SH-SY5Y (cell line): ENCODE measurements at regions not wholly inside any gene's neighbourhood (a gene's known extent, or its start where the extent isn't known, plus 50 kb on each side); places are given as distances from the start of the nearest gene placed in this dataset.

Source experiments
- GATA2 ChIP-seq: IDR thresholded peaks from 2 replicates; pipeline ENCODE4 v1.6.1; 2011; ENCODE audit warnings: mild to moderate bottlenecking, low read depth, low read length
- GATA3 ChIP-seq: IDR thresholded peaks from 2 replicates; pipeline ENCODE4 v1.6.1; 2011; ENCODE audit warnings: low read depth, mild to moderate bottlenecking, low read length, moderate library complexity

GRCh38 chr2:217047631-217048030 is 187.8 kb upstream of the TNP1 start:
- TF ChIP-seq GATA2: no peak
- no peak for TF ChIP-seq GATA3
